SIG-M5 (cell line): ENCODE measurements at regions not wholly inside any gene's neighbourhood (a gene's known extent, or its start where the extent isn't known, plus 50 kb on each side); places are given as distances from the start of the nearest gene placed in this dataset.

Experiments used
- DNase-seq: peaks from one replicate; lab custom pipeline; 2025; lab: John Stamatoyannopoulos, UW

DNA sequence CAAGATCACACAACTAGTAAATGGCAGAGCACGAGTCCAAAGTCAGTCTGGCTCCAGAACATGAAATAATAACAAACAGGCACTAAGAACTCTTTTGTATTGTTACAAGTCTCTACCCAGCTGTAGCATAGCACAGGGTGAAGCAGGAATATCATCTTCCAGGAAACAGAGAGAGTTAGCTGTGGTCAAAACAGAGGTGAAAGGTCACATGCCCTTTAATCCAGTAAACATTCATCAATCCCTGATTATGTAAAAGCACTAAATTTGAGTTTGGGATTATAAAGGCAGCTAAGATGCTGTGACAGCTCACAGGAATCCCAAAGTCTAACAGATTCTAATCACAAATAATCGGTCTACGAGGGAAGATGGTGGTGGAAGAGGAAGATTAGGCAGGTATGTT is 133.0 kb upstream of the ASTN2 start:
- DNase-seq = no peak

DNA sequence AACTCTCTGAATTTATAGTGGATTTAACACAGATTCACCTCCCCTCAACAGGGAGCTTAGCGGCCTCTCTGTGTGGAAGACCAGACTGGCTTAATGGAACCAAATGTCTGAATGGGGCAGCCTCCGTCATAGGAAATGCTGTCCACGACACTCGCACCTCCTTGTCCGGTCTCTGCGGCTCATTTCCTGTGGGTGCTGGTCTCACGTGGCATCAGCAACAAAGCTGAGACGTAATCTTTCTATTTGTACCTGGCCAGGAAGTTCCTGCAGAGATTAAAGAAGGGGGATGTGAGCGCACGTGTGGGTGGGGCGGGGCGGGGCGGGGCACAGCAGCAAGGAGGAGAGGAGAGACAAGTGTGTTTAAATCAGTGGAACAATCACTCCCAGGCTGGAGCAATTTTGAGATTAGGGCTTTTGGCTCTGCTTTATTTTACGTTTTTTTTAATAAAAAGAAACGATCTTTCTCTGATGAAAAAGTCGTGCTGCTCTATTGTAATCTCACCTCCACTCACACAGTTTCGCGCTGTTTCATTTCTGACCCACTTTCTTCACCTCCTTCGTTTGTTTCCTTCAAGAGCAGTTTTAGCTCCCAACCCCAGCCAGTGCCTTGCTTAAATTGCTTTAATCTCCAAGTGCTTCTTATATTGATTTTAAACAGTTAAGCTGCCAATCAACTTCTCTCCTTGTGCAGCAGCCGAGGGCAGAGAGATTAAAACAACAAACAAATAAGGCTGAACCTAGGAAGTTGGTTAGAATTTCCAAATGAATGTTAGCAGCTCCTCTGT is 132.2 kb upstream of the ASTN2 start:
- no peak for DNase-seq

DNA sequence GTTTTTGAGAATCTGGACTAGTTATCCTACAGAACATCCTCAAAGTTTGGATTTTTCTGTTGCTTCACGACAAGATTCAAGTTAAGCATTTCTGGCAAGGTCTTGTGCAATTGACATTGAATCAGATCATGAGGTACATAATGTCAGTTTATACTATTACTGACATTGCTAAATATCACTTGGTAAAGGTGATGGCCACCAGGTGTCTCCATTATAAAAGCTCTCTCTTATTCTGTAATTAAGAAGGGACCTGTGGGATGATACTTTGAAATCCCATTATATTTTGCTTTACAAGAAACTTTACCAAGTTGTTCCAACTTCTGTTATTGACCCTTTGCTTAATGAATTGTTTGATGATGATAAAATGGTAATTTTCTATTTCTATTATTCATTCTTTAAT is 131.0 kb upstream of the ASTN2 start:
- no peak for DNase-seq

DNA sequence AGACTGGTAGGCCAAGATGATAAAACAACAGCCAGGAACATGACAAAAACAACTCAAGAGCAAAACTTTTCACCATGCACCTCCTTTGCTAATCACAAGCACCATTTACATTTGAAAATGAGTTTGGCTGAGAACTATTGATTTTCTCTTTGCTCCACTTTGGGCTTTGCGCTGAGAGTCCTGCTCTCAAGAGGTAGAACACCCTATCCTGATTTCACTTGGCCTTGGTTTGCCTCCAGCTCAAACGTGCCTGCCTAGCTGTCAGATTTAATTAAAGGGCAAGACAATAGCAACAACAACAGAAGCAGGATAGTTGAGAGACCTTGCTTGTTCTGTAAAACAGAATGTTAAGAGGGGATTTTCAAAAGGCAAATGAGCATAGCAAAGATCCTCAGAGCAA is 128.2 kb upstream of the ASTN2 start:
- DNase-seq = no peak

DNA sequence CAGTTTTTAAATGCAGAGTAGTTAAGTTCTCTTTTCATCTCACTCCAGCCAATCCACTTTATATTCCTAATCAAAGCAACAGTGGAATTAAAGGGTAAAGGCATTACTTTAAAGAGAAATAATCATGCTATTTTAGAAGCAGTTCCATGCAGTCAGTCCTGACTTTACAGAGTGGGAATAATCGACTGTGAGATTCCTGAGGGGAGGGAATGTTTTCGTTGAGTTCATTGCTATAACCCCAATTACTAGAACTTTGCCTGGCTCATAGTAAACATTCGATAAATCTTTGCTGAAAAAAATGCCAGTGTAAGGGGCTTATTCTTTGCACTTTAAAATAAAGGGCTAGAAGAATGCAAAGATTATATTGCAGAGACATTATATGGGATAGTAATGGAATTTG is 127.2 kb upstream of the ASTN2 start:
- DNase-seq = no peak

DNA sequence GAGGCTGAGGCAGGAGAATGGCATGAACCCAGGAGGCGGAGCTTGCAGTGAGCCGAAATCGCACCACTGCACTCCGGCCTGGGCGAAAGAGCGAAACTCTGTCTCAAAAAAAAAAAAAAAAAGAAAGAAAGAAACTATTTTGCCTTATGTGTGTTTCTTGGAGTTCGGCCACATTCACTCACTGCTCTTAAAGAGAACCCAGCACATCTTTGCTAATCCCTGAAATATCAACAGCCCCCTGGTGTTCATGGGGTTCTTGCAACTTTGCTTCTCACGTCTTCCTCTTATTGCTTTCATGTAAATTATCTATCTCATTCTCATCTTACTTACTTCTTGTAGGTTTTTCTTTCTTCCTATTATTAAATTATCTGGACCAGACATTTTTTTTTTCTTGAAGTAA is 126.3 kb upstream of the ASTN2 start:
- no peak for DNase-seq

DNA sequence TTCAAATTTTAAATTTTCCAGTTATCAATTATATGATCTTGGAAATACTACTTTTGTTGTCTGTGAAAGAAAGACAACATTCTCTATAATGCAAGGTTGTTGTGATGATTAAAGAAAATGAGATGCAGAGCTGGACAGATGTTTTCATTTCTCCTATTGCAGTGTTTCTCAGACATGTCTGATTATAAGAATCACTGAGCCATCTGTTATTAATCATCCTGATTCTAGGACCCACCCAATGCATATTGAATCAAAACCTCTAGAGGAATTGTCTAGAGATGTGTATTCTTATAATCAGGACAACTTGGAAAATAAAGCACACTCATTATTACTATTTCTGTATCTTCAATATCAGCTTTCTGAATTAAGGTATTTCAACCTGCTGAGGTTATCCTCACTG is 121.1 kb upstream of the ASTN2 start:
- DNase-seq = no peak

DNA sequence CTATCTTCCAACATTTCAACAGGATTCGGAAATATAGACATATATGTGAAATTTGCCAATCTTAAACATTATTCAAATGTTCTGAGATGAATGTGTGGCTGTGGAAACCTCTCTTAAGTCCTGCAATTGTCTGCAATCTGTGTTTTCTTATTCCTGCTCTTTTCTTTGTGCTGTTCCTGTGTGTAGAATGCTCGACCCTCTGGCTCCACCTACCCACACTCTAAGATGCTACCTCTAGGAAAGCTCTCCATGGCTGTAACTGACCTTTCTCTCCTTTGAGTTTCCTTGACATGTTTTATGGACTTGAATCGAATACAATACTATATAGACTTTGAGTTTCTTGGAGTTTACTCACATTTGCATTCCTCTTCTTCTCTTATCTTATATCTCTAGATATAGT is 120.6 kb upstream of the ASTN2 start:
- DNase-seq = no peak

DNA sequence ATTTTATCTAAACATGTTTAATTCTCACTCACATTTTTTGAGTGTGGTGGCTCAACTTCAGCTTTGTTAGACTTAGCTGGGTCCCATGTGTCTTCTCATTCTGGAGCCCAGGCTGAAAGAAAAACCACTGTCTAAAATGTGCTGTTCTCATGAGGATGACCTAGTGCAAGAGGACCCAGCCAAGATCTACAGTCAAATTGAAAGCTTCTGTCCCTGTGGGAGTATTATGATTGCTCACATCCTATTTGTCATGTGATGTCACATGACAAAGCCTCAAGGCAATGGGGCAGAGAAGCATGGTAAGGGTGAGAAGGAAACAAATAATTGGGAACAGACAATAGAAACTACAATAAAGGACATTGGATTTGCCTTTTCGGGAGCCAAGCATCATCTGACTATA is 113.4 kb upstream of the ASTN2 start:
- DNase-seq = no peak

DNA sequence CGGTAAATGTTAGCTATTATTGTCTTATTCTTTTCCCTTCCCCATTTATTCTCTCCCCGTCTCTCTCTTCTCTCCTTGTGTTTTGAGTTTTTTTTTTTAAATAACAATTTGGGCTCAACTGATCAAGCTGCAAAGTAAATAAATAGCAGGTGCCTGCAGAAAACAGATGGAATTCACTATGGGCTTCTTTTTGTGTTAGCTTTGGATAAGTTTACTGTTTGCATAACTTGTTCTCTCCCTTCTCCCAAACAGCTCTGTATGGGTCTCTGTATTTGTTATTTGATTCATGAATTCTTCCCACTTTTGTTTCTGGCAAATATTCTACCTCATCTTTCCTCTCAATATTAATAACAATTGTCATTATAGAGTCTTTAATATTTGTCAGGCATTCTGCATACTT is 111.8 kb upstream of the ASTN2 start:
- DNase-seq = no peak

DNA sequence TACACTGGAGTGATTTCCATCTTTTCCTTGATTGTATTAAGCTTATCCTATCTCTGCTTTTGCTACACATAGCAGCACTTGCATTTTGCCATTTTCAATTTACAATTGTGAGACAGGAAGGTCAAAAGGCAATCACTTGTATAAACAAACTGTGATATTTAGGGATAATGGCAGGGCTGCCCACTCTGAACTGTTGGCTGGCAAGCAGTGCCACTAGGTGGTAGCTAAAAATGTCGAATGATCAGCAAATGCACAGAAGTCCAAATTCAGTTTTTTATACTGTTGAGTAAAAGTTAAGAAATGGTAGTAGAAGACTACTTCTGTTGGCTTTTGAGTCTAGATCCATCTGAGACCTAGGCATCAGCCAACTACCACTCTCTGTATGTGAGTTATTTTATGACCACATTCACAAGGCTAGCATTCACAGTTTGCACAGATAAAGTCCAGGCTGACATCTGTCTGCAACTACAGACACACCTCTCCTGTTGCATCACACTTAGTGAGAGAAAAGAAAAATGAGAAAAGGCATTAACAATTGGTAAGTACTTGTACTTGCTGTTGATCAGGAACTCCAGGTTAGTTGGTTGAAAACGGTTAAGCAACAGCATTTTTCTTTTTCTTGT is 108.8 kb upstream of the ASTN2 start:
- DNase-seq = no peak

DNA sequence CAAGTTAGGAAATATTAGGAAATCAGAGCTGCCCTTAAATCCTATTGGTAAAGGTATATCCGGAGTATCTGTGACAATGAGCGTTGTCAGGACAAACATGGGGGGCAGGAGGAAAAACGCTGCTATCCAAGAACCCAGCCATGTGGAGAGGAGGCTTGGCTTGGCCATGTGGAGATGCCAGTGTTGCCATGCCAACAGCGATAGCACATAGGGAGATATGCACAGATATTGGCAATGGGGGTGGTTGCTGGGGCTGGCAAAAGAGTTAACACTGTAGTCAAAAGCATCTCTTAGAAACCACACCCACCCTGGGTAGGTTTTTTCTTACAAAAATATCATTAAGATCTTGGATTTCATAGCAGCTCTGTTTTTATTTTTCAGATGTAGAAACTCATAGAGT is 106.4 kb upstream of the ASTN2 start:
- no peak for DNase-seq

DNA sequence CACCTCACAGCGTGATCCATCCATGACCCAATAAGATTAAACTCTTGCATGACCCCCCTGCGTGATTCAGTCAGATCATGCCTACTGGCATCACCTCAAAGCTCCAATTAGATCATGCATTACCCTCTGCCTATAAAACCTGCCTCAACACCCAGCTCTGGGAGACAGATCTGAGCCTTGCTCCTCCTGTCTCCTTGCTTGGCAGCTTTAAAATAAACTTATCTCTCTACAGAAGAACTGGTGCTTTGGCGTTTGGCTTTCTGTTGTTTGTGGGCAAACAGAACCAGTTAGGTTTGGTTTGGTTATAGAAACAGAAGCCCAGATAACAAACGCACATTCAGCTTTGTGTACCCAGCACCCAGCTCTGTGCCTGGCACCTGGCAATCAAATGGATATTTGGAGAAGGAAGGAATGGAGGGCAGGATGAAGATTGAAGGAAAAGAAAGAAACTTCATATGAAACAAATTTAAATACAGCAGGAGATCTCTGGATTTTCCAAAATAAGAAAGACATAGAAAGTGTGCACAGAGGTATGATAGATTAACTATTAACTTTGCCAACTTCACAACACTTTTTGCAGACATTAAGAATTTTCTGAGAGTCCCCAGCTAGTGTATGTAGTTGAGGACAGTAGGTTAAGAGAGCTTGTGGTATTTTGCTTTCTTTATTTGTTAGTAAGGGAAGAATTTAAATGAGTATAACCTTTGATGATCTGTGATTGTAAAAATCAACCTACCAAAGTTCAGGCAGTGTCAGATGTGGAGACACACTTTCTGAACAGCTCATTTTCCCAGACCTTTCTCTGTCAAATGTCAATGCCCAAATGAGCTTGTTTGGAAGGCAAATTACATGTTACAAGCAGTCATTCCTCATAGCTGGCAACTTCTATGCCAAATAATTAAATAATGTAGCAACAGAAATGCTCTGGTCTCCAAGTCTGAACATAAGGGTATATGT is 102.1 kb upstream of the ASTN2 start:
- no peak for DNase-seq

DNA sequence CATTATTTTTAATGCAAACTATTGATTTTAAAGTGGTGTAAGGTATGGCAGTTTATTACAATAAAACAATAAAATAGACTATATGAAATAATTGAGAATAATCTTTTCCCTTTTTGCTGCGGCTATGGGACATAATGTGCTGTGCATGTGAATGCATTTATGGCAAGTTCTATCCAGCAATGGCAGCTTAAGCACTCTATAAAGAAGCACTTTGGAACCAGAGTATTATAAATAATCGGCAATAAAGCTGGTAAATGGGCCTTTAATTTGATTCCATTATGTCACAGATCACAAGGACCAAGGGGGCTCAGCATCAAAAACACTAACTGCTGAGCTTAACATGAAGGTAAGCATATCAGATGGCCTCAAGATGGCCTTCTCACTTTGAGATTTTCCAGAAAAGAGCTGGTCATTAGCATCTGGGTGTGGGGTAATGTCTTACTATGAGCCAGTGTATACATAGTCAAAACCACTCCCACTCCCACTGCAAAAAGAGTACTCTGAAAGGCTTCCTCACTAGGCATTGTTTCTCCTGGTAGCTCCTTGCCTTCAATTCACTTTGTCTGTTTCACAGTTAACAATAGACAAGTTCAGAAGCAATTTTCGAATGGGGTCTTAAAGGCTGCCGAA is 97.1 kb upstream of the ASTN2 start:
- no peak for DNase-seq

DNA sequence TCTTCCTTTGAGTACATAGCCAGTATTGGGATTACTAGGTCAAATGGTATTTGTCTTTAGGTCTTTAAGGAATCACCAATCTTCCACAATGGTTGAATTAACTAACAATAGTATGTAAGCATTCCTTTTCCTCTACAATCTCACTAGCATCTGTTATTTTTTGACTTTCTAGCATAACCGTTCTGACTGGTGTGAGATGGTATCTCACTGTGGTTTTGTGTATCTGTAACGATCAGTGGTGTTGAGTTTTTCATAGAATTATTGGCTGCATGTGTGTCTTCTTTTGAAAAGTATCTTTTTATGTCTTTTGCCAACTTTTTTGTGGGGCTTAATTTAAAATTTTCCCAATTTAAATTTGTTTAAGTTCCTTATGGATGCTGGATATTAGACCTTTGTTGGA is 81.5 kb upstream of the ASTN2 start:
- DNase-seq = no peak

DNA sequence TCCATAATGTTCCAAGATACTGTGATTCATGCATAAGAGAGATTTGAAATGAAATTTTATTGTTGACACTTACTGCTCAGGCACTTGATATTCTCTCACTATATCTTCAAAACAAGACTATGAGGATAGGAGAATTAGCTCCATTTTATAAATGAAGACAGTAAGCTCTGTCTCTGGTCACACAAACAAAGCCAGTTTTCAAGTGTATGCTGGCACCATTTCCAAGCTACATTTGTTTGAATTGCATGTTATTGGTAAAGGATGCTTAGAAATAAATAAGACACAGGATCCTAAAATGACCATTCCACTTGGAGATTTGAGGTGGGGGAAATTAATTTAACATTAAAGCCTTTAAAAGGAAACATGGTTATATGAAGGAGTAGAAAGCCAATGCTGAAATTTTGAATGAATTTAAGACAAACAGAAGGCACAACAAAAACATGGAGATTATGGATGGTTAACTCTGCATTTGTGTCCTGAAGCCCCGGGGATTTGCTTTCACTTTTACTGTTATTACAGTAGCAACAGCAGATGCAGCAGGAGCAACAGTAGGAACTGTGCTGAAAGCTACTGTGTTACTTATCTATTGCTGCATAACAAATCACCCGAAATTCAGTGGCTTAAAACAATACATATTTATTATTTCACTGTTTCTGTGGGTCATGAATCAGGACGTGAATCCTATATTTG is 79.7 kb upstream of the ASTN2 start:
- no peak for DNase-seq

DNA sequence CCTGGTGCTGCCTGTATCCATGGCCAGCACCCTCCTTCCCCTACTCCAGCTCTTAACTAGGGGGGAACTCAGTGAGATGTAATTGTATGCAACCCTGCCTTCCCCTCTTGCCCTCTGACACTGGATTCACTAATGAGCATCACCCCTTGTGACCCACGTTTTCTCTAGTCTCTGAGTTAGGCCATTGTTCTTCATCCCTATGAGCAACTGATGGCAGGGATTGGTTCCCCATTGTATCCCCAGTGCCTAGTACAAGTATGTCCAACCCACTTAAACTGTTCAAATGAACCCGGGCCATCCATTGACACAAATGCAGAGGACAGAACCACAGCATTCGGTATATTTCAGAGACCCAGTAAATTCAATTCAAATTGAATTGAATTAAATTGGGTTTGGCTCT is 77.6 kb upstream of the ASTN2 start:
- DNase-seq = no peak

DNA sequence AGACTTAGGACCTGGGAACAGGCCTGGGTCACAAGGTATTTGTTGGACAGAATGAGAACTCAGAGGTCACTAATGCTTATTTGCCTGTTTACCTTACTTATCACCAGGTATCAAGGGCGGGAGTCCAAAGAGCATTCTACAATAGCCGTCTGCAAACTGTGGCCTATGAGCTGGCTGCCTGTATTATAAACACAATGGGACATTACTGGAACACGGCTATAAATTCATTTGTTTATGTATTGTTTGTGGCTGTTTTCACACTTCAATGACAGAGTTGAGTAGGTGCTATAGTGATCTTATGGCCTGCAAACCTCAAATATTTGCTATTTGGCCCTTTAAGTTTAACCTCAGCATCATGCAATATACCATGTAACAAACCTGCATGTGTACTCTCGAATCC is 76.6 kb upstream of the ASTN2 start:
- no peak for DNase-seq

DNA sequence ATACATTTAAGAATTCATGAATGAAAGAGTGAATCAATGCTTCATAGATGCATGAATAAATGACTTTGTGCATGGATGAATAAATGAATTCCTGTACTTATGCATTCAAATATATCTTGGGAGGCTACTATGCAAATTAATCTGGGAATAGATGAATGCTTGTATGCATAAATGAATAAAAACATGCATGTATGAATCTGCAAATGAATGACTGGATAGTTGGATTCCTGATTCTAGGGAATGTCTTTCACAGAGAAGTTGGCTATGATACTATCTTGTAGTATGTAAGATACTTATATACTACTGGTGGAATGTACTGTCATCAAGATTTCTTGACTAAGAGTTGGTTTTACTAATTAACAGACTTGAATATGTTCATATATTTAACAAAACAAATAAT is 75.3 kb upstream of the ASTN2 start:
- no peak for DNase-seq

DNA sequence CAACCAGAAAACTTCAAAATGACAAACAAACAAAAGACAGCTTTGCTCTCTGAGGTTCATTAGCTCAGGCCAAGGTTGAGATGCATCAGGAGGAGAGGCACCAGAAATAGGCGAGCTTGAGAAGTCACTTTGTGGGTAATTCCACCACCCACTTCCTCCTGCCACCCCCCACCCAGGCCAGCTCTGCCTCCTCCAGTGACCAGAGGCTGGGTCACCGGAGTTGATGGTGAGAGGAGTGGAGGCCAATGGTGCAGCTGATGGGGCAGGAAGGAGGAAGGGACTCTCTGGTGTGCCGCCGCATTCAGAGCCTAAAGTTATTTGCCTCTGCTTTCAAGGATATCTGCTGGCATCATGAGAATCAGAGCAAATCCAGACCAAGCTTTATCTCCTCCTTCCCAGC is 73.8 kb upstream of the ASTN2 start:
- no peak for DNase-seq

DNA sequence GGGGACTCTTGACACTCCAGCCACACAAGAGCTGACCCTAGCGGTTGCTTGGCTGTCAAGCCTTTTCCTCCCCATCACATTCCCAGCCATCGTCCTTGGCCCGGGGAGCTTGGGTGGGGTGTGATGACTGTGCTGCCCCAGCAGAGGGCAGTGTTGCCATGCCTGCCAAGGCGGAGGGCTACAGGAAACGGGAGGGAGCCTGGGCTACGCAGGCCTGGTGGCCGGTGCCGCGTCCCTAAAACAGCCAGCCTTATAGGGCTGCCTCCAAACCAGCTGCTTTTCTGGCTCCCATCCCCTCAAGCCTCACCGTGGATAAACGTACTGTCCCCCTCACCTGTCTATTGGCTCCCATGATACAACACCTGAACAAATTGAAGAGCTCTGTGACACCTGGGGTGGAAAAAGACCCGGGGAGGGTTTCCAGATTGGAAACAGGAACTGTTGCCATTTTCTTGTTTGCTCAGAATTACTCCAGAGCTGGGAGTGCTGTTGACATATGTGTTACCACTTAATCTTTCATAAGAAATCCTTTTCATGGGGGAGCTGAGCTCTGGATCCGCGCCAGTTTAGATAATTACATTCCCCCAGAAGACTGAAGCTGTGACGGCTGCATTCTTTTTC is 72.8 kb upstream of the ASTN2 start:
- DNase-seq = no peak
